ENCODE measurements at regions not wholly inside any gene's neighbourhood (a gene's known extent, or its start where the extent isn't known, plus 50 kb on each side); places are given as distances from the start of the nearest gene placed in this dataset.
"Not testable (repeated sequence)": the region's sequence is repeated elsewhere in the genome, so short reads cannot be mapped to it uniquely, and the experiment has no call there.

DNA sequence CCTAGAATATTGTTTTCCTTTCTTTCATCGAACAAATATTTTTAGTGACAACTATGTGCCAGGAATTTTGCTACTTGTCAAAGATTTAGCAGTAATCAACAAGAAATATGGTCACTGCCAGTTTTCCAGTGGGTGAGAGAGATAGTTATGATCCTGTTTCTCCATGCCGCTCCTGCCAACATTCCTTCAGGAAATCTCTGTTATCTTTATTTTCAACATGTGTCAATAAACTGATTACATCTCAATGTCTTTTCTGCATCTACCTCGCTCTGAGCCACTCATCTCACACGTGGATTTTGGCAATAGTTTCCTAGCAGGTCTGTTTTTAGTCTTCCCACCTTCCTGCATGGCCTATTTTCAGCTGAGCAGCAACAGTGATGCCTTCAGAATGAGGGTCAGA lies 650.0 kb upstream of the STXBP6 start:
- H3K27me3 ChIP-seq (ENCODE audit: insufficient read depth, poor library complexity, severe bottlenecking) = no peaks in the 10 kb centered on the region
- no peak for DNase-seq (ENCODE audit: low spot score)
- no peaks in the 10 kb centered on the region for H3K36me3 ChIP-seq (ENCODE audit: low read depth)
- TF ChIP-seq, protein P1, sequence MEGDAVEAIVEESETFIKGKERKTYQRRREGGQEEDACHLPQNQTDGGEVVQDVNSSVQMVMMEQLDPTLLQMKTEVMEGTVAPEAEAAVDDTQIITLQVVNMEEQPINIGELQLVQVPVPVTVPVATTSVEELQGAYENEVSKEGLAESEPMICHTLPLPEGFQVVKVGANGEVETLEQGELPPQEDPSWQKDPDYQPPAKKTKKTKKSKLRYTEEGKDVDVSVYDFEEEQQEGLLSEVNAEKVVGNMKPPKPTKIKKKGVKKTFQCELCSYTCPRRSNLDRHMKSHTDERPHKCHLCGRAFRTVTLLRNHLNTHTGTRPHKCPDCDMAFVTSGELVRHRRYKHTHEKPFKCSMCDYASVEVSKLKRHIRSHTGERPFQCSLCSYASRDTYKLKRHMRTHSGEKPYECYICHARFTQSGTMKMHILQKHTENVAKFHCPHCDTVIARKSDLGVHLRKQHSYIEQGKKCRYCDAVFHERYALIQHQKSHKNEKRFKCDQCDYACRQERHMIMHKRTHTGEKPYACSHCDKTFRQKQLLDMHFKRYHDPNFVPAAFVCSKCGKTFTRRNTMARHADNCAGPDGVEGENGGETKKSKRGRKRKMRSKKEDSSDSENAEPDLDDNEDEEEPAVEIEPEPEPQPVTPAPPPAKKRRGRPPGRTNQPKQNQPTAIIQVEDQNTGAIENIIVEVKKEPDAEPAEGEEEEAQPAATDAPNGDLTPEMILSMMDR (IDR thresholded peaks at IDR 0.05; ENCODE audit: poor library complexity, severe bottlenecking) = no peak
- no peaks in the 10 kb centered on the region for H3K9me3 ChIP-seq (ENCODE audit: severe bottlenecking)
- H3K27ac ChIP-seq (ENCODE audit: poor library complexity, severe bottlenecking) = no peak overlapping the region
- ATAC-seq (ENCODE audit: low read depth) = no peak
- H3K4me3 ChIP-seq (ENCODE audit: severe bottlenecking) = no peak overlapping the region
- H3K4me1 ChIP-seq (ENCODE audit: insufficient read depth, poor library complexity, severe bottlenecking) = no peaks in the 10 kb centered on the region

- ATAC-seq (ENCODE audit: low read depth) = no peak
- Histone ChIP-seq H3K27me3 (ENCODE audit: insufficient read depth, poor library complexity, severe bottlenecking) (peaks cover 1% of the 10 kb centered on the region), H3K9me3 (ENCODE audit: severe bottlenecking) (no peaks in the 10 kb centered on the region)
Observed at GRCh38 chr14:25698111-25698510, 648.2 kb upstream of the STXBP6 start.

GRCh38 chr14:25696176-25696575 lies 646.2 kb upstream of the STXBP6 start:
- no peaks in the 10 kb centered on the region for H3K9me3 ChIP-seq (ENCODE audit: severe bottlenecking)
- DNase-seq (ENCODE audit: low spot score) = no peak
- no peaks in the 10 kb centered on the region for H3K36me3 ChIP-seq (ENCODE audit: low read depth)
- no peak overlapping the region for H3K4me3 ChIP-seq (ENCODE audit: severe bottlenecking)
- H3K27me3 ChIP-seq (ENCODE audit: insufficient read depth, poor library complexity, severe bottlenecking) = peaks cover 6% of the 10 kb centered on the region
- no peaks in the 10 kb centered on the region for H3K4me1 ChIP-seq (ENCODE audit: insufficient read depth, poor library complexity, severe bottlenecking)
- no peak for ATAC-seq (ENCODE audit: low read depth)
- TF ChIP-seq, protein P1 (IDR thresholded peaks at IDR 0.05; ENCODE audit: poor library complexity, severe bottlenecking) = no peak
- no peak overlapping the region for H3K27ac ChIP-seq (ENCODE audit: poor library complexity, severe bottlenecking)

More at GRCh38 chr14:25698111-25698510, 648.2 kb upstream of the STXBP6 start:
- H3K36me3 ChIP-seq (ENCODE audit: low read depth) = no peaks in the 10 kb centered on the region
- TF ChIP-seq, protein P1 (IDR thresholded peaks at IDR 0.05; ENCODE audit: poor library complexity, severe bottlenecking) = no peak
- H3K4me3 ChIP-seq (ENCODE audit: severe bottlenecking) = no peak overlapping the region
- no peak for DNase-seq (ENCODE audit: low spot score)
- no peak overlapping the region for H3K27ac ChIP-seq (ENCODE audit: poor library complexity, severe bottlenecking)
- no peaks in the 10 kb centered on the region for H3K4me1 ChIP-seq (ENCODE audit: insufficient read depth, poor library complexity, severe bottlenecking)

DNA sequence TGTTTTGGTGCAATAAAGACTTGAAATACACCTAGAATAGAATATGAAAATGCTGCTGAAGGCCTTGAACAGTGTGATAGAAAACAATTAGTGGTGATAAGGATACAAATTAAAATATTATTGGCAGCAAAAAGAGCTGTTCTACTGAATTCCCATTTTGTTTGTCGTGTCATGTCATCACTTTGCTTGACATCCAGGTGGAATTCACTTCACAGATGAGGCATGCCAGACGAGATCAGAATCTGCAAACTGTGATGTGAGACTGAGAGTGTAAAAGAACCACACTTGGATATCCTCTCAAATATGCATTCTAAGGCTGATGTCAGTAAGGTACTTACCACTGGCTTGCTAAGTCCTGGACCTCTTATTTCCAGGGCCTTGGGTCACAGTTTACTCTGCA lies 635.1 kb upstream of the STXBP6 start:
- DNase-seq (ENCODE audit: low spot score) (no peak), ATAC-seq (ENCODE audit: low read depth) (no peak)
- Histone ChIP-seq H3K4me3 (ENCODE audit: severe bottlenecking) (no peak overlapping the region), H3K4me1 (ENCODE audit: insufficient read depth, poor library complexity, severe bottlenecking) (no peaks in the 10 kb centered on the region), H3K27me3 (ENCODE audit: insufficient read depth, poor library complexity, severe bottlenecking) (no peaks in the 10 kb centered on the region), H3K27ac (ENCODE audit: poor library complexity, severe bottlenecking) (no peak overlapping the region), H3K36me3 (ENCODE audit: low read depth) (no peaks in the 10 kb centered on the region), H3K9me3 (ENCODE audit: severe bottlenecking) (no peaks in the 10 kb centered on the region)
- TF ChIP-seq, protein P1 (IDR thresholded peaks at IDR 0.05; ENCODE audit: poor library complexity, severe bottlenecking) = no peak

DNA sequence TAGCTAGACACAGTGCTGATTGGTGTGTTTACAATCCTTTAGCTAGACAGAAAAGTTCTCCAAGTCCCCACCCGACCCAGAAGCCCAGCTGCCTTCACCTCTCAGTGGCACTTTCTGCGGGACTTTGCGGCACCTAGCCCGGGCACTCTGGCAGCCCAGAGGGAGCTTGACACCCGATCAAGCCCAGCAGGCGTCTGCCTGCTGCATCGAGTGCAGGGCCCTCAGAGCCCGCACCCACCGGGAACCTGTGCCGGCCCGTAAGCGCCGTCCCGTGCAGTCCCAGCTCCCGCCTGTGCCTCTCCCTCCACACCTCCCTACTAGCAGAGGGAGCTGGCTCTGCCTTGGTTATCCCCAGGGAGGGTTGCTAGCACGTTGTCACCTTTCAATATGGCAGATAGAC lies 631.0 kb upstream of the STXBP6 start:
- no peak overlapping the region for H3K4me3 ChIP-seq (ENCODE audit: severe bottlenecking)
- no peak for ATAC-seq (ENCODE audit: low read depth)

DNA sequence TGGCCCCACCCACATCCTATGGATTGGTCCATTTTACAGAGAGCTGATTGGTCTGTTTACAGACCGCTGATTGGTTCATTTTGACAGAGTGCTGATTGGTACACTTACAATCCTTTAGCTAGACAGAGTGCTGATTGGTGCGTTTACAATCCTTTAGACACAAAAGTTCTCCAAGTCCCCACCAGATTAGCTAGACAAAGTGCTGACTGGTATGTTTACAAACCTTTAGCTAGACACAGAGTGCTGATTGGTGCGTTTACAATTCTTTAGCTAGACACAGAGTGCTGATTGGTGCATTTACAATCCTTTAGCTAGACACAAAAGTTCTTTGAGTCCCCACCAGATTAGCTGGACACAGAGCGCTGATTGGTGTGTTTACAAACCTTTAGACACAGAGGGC lies 630.6 kb upstream of the STXBP6 start:
- not testable (repeated sequence) for ATAC-seq (ENCODE audit: low read depth)

More for the DNA sequence above, 631.0 kb upstream of the STXBP6 start:
- DNase-seq (ENCODE audit: low spot score) = no peak
- Histone ChIP-seq H3K9me3 (ENCODE audit: severe bottlenecking) (no peaks in the 10 kb centered on the region), H3K4me1 (ENCODE audit: insufficient read depth, poor library complexity, severe bottlenecking) (no peaks in the 10 kb centered on the region), H3K27ac (ENCODE audit: poor library complexity, severe bottlenecking) (no peak overlapping the region), H3K27me3 (ENCODE audit: insufficient read depth, poor library complexity, severe bottlenecking) (no peaks in the 10 kb centered on the region), H3K36me3 (ENCODE audit: low read depth) (no peaks in the 10 kb centered on the region)
- TF ChIP-seq, protein P1 (IDR thresholded peaks at IDR 0.05; ENCODE audit: poor library complexity, severe bottlenecking) = no peak

More for the DNA sequence above, 630.6 kb upstream of the STXBP6 start:
- not testable (repeated sequence) for H3K9me3 ChIP-seq (ENCODE audit: severe bottlenecking); DNase-seq (ENCODE audit: low spot score); H3K36me3 ChIP-seq (ENCODE audit: low read depth); H3K4me1 ChIP-seq (ENCODE audit: insufficient read depth, poor library complexity, severe bottlenecking); H3K27me3 ChIP-seq (ENCODE audit: insufficient read depth, poor library complexity, severe bottlenecking); H3K27ac ChIP-seq (ENCODE audit: poor library complexity, severe bottlenecking); H3K4me3 ChIP-seq (ENCODE audit: severe bottlenecking)

Data from RWPE2 (cell line).